ENCODE measurements at regions not wholly inside any gene's neighbourhood (a gene's known extent, or its start where the extent isn't known, plus 50 kb on each side); places are given as distances from the start of the nearest gene placed in this dataset.
"Not testable (repeated sequence)": the region's sequence is repeated elsewhere in the genome, so short reads cannot be mapped to it uniquely, and the experiment has no call there.

- DNase-seq = no peak
Measured at GRCh38 chr16:22659933-22660332, 149.2 kb downstream of the NPIPB5 start.

- peak; percentile 18 for DNase-seq
Measured at GRCh38 chr16:22660441-22661160, 149.9 kb downstream of the NPIPB5 start.

- DNase-seq = no peak
Measured at GRCh38 chr16:22661161-22661647, 150.5 kb downstream of the NPIPB5 start.

- not testable (repeated sequence) for DNase-seq
Measured at GRCh38 chr16:22662958-22663357, 151.0 kb upstream of the HS3ST2 start.

GRCh38 chr16:22663389-22664064 lies 150.4 kb upstream of the HS3ST2 start:
- DNase-seq = no peak

GRCh38 chr16:22664132-22664531 lies 149.8 kb upstream of the HS3ST2 start:
- no peak for DNase-seq

- no peak for DNase-seq
Measured at GRCh38 chr16:22664561-22664997, 149.4 kb upstream of the HS3ST2 start.

- no peak for DNase-seq
Measured at GRCh38 chr16:22665048-22665797, 148.7 kb upstream of the HS3ST2 start.

- no peak for DNase-seq
Measured at GRCh38 chr16:22665803-22666202, 148.2 kb upstream of the HS3ST2 start.

- DNase-seq = no peak
Measured at GRCh38 chr16:22668318-22668717, 145.6 kb upstream of the HS3ST2 start.

- no peak for DNase-seq
Measured at GRCh38 chr16:22670044-22670536, 143.9 kb upstream of the HS3ST2 start.

- DNase-seq = no peak
Measured at GRCh38 chr16:22670551-22671041, 143.4 kb upstream of the HS3ST2 start.

GRCh38 chr16:22671301-22672076 lies 142.5 kb upstream of the HS3ST2 start:
- DNase-seq = no peak

GRCh38 chr16:22672830-22673210 lies 141.1 kb upstream of the HS3ST2 start:
- no peak for DNase-seq

- DNase-seq = no peak
Measured at GRCh38 chr16:22673421-22673831, 140.5 kb upstream of the HS3ST2 start.

GRCh38 chr16:22674832-22675191 lies 139.2 kb upstream of the HS3ST2 start:
- DNase-seq = no peak

GRCh38 chr16:22675745-22676540 lies 138.0 kb upstream of the HS3ST2 start:
- DNase-seq = no peak

- DNase-seq = no peak
Measured at GRCh38 chr16:22677024-22677830, 136.7 kb upstream of the HS3ST2 start.

GRCh38 chr16:22678311-22678710 lies 135.7 kb upstream of the HS3ST2 start:
- DNase-seq = no peak

GRCh38 chr16:22681554-22682291 lies 132.2 kb upstream of the HS3ST2 start:
- DNase-seq = no peak
